IMR-90 (cell line): ENCODE measurements at regions not wholly inside any gene's neighbourhood (a gene's known extent, or its start where the extent isn't known, plus 50 kb on each side); places are given as distances from the start of the nearest gene placed in this dataset.

Source experiments
- ATAC-seq: fragments of 200-7000 bp; cut with Tn5 transposase; 2 replicates; pipeline ENCODE4 v1.9.1; 2020; ENCODE audit warnings: low read depth, mild to moderate bottlenecking, moderate library complexity
- BruUV-seq: library from RNA; stranded (reverse); fragments of 400-500 nt; replicated peaks from 2 replicates; lab custom pipeline; 2021; lab: Mats Ljungman, UMichigan
- CTCF ChIA-PET: fragments of 300-600 bp; formaldehyde crosslinking; extraction: SDS; loops from one replicate; lab custom pipeline; 2021; ENCODE audit warnings: antibody characterized with exemption; lab: Yijun Ruan, JAX
- POLR2A ChIA-PET: fragments of 300-600 bp; sonication (Branson Sonifier 250); formaldehyde crosslinking; loops from one replicate; lab custom pipeline; 2022; ENCODE audit warnings: antibody characterized with exemption; ENCODE audit not compliant: unreplicated experiment; lab: Charles Lee
- DNase-seq: peaks from one replicate; pipeline ENCODE4 v3.0.0; 2013
- H2AFZ ChIP-seq: replicated peaks from 2 replicates; pipeline ENCODE3; 2013; ENCODE audit warnings: low read length, mild to moderate bottlenecking; ENCODE audit not compliant: poor library complexity
- H2AK5ac ChIP-seq: 2 replicates; pipeline ENCODE4 v1.6.1; 2013; ENCODE audit warnings: low read depth, low read length, inconsistent platforms
- H2AK9ac ChIP-seq: replicated peaks from 2 replicates; pipeline ENCODE3; 2013; ENCODE audit warnings: mild to moderate bottlenecking, low read depth, low read length, moderate library complexity; ENCODE audit not compliant: poor library complexity
- H2BK120ac ChIP-seq: 2 replicates; pipeline ENCODE4 v1.6.1; 2013; ENCODE audit warnings: low read depth, low read length, inconsistent platforms
- H2BK15ac ChIP-seq: 3 replicates; pipeline ENCODE4 v1.6.1; 2013; ENCODE audit warnings: low read depth, low read length, inconsistent platforms
- H2BK20ac ChIP-seq: 2 replicates; pipeline ENCODE4 v1.6.1; 2013; ENCODE audit warnings: low read depth, mild to moderate bottlenecking, inconsistent platforms, low read length, moderate library complexity
- H2BK5ac ChIP-seq: 2 replicates; pipeline ENCODE4 v1.6.1; 2013; ENCODE audit warnings: mild to moderate bottlenecking, low read depth, low read length, inconsistent platforms; ENCODE audit not compliant: poor library complexity, severe bottlenecking
- H3K14ac ChIP-seq: replicated peaks from 2 replicates; pipeline ENCODE4 v1.6.1; 2013; ENCODE audit warnings: low read depth, low read length, inconsistent platforms
- H3K18ac ChIP-seq: 2 replicates; pipeline ENCODE4 v1.6.1; 2013; ENCODE audit warnings: low read depth, low read length, control low read depth
- H3K23ac ChIP-seq: 2 replicates; pipeline ENCODE4 v1.6.1; 2013; ENCODE audit warnings: low read depth, low read length, inconsistent platforms
- H3K27ac ChIP-seq: 2 replicates; pipeline ENCODE4 v1.5.1; 2013; ENCODE audit warnings: mild to moderate bottlenecking, control low read depth, low read length; ENCODE audit not compliant: insufficient read depth
- H3K27me3 ChIP-seq: 2 replicates; pipeline ENCODE4 v1.6.1; 2013; ENCODE audit warnings: low read length; ENCODE audit not compliant: control insufficient read depth, insufficient read depth
- H3K36me3 ChIP-seq: 2 replicates; pipeline ENCODE4 v1.6.1; 2013; ENCODE audit warnings: low read length, mixed read lengths; ENCODE audit not compliant: control insufficient read depth, insufficient read depth
- H3K4ac ChIP-seq: 2 replicates; pipeline ENCODE4 v1.6.1; 2013; ENCODE audit warnings: low read depth, low read length, inconsistent platforms
- H3K4me1 ChIP-seq: 2 replicates; pipeline ENCODE4 v1.6.1; 2013; ENCODE audit warnings: low read length, mixed read lengths; ENCODE audit not compliant: control insufficient read depth, insufficient read depth
- H3K4me2 ChIP-seq: 2 replicates; pipeline ENCODE4 v1.6.1; 2013; ENCODE audit warnings: low read depth, mild to moderate bottlenecking, control low read depth, low read length, moderate library complexity
- H3K4me3 ChIP-seq: 2 replicates; pipeline ENCODE4 v1.5.1; 2013; ENCODE audit warnings: low read depth, mild to moderate bottlenecking, control low read depth, low read length, moderate library complexity; ENCODE audit not compliant: insufficient read depth
- H3K56ac ChIP-seq: 2 replicates; pipeline ENCODE4 v1.6.1; 2013; ENCODE audit warnings: low read length, inconsistent platforms; ENCODE audit not compliant: insufficient read depth; ENCODE audit errors: extremely low read depth
- H3K79me1 ChIP-seq, 2 experiments: 2 replicates each; pipeline ENCODE4 v1.6.1; 2013; ENCODE audit warnings: low read length in 2 of 2, inconsistent platforms in 1 of 2, low read depth in 1 of 2
- H3K9ac ChIP-seq: 2 replicates; pipeline ENCODE4 v1.6.1; 2013; ENCODE audit warnings: low read depth, low read length, control low read depth
- H3K9me1 ChIP-seq: 2 replicates; pipeline ENCODE4 v1.6.1; 2013; ENCODE audit warnings: low read length, inconsistent platforms; ENCODE audit not compliant: insufficient read depth
- H3K9me3 ChIP-seq: 2 replicates; pipeline ENCODE4 v1.6.1; 2013; ENCODE audit warnings: low read length; ENCODE audit not compliant: control insufficient read depth, insufficient read depth
- H4K20me1 ChIP-seq: 2 replicates; pipeline ENCODE4 v1.6.1; 2013; ENCODE audit warnings: low read length, inconsistent platforms; ENCODE audit not compliant: insufficient read depth
- H4K5ac ChIP-seq: 2 replicates; pipeline ENCODE4 v1.6.1; 2013; ENCODE audit warnings: mild to moderate bottlenecking, low read depth, low read length, control low read depth
- H4K8ac ChIP-seq, 2 experiments: 2 replicates each; pipeline ENCODE4 v1.6.1; 2013; ENCODE audit warnings: low read depth in 2 of 2, low read length in 2 of 2, control low read depth in 1 of 2, inconsistent platforms in 1 of 2
- H4K91ac ChIP-seq: 2 replicates; pipeline ENCODE4 v1.6.1; 2013; ENCODE audit warnings: low read depth, low read length, inconsistent platforms; ENCODE audit not compliant: insufficient read depth
- MAFK ChIP-seq: IDR thresholded peaks from 2 replicates; pipeline ENCODE4 v1.6.1; 2012; ENCODE audit warnings: low read depth, low read length, improper control_type of control experiment
- MXI1 ChIP-seq: IDR thresholded peaks from 2 replicates; pipeline ENCODE4 v1.6.1; 2012; ENCODE audit warnings: low read depth, mild to moderate bottlenecking, low read length, moderate library complexity, borderline replicate concordance
- POLR2A ChIP-seq: IDR thresholded peaks from 2 replicates; pipeline ENCODE4 v1.6.1; 2012; ENCODE audit warnings: mild to moderate bottlenecking, low read depth, low read length
- RFX5 ChIP-seq: IDR thresholded peaks from 2 replicates; pipeline ENCODE4 v1.8.0; 2012; ENCODE audit warnings: low read depth, mild to moderate bottlenecking, low read length, moderate library complexity
- WGBS, 2 experiments: methylation state at CpG; one replicate each; pipeline versions ENCODE4 v1.1.5 to v1.1.7; 2013; ENCODE audit warnings: missing lambda C conversion rate in 2 of 2; ENCODE audit not compliant: insufficient read length in 1 of 2; ENCODE audit errors: extremely low coverage in 2 of 2; 5-methylcytosine and 5-hydroxymethylcytosine counted together
- dilution Hi-C: fragments of 300-500 bp; cut with HindIII; formaldehyde crosslinking; loops from one replicate; pipeline ENCODE4 v1.14.3; 2018; ENCODE audit warnings: low sequenced_read_pairs; ENCODE audit not compliant: unreplicated experiment
- in situ Hi-C: fragments of 300-500 bp; cut with MboI; formaldehyde crosslinking; loops from 3 replicates; pipeline ENCODE4 v1.14.3; 2019; ENCODE audit warnings: low sequenced_read_pairs, inconsistent platforms, mixed read lengths
- intact Hi-C: fragments of 100-400 bp; cut with micrococcal nuclease; formaldehyde crosslinking; loops from 2 replicates; pipeline ENCODE4 v1.10.0; 2022
- TF ChIP-seq, protein P1 (sequence below): fragments of 150-350 bp; IDR thresholded peaks from 2 replicates; pipeline ENCODE4 v1.6.1; 2017; ENCODE audit warnings: mild to moderate bottlenecking, antibody characterized with exemption, low read length, low read depth

DNA sequence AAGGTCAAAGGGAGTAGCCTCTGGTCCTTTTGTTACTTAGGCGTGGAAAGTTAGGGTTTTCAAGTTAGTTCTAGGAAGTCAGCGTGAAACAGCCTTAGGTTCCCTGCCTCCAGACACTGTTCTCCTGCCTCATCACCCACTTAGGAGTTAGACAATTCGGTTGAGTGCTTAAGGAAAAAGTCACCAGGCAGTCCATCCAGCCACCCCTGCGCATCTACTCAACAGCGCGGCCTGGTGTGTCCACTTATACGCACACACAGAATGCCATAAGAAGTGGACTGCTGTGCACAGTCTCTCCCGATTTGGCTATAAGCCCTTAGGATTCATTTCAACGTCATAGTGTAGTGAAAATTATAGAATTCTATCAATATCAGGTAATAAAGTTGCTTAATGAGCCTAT lies 470.8 kb upstream of the TNP1 start (continued):
- TF ChIP-seq, protein P1, sequence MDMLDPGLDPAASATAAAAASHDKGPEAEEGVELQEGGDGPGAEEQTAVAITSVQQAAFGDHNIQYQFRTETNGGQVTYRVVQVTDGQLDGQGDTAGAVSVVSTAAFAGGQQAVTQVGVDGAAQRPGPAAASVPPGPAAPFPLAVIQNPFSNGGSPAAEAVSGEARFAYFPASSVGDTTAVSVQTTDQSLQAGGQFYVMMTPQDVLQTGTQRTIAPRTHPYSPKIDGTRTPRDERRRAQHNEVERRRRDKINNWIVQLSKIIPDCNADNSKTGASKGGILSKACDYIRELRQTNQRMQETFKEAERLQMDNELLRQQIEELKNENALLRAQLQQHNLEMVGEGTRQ = no peak
- TF ChIP-seq POLR2A (no peak), RFX5 (no peak), MXI1 (no peak)

DNA sequence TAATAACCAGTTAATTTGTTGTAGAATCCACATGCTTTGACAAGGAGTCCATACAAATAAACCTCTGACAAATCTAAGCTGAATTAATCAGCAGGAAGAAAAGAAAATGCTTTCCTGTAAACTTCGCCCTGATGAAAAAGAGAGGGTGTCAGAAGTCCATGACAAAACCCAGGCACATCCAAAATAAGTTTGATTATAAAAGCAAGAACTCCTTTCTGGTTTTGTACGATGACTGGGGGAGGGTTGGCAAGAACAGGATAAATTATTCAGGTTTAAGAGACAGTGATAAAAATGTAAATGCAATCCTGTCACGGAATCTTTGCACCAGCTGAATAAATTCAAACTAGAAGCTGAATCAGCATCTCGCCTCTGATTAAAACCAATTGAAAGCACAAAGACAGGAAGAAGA lies 469.2 kb upstream of the TNP1 start:
- no peaks in the 10 kb centered on the region for H3K27me3 ChIP-seq
- H4K5ac ChIP-seq = peak overlapping the region; percentile 92
- no CpG with 5 or more reads among the region's 4 CpGs for WGBS, 2 experiments
- ATAC-seq = no peak
- no TSS peak for BruUV-seq
- peak overlapping the region; percentile 99 for H2BK20ac ChIP-seq
- CTCF ChIA-PET = no interaction called here
- no peaks in the 10 kb centered on the region for H4K20me1 ChIP-seq
- H3K9me1 ChIP-seq = peaks cover 12% of the 10 kb centered on the region
- H3K4me2 ChIP-seq = no peak overlapping the region
- H2AK9ac ChIP-seq = no peak overlapping the region
- peaks cover 22% of the 10 kb centered on the region for H3K4me1 ChIP-seq
- no peak overlapping the region for H2AFZ ChIP-seq
- peak overlapping the region; percentile 99 for H4K91ac ChIP-seq
- H3K4ac ChIP-seq = peak overlapping the region; percentile 98
- no peak overlapping the region for H2AK5ac ChIP-seq
- peak overlapping the region; percentile 6 for H3K14ac ChIP-seq
- dilution Hi-C loops (no loop called here), intact Hi-C loops (no loop called here), in situ Hi-C loops (no loop called here)
- peak; percentile 21 for DNase-seq
- peak overlapping the region; percentile 100 for H2BK120ac ChIP-seq
- peak overlapping the region; percentile 83; the same call in 1 of the 2 replicates for H3K27ac ChIP-seq
- H2BK15ac ChIP-seq = peak overlapping the region; percentile 22; the same call in 2 of the 3 replicates
- POLR2A ChIA-PET = interaction anchor here (0.5 to 1.1 kb wide), 2 partner anchors 98 to 636 kb away, joined by 3 to 4 read pairs; no protein-coding TSS in a partner anchor
- peak overlapping the region; percentile 96 for H3K18ac ChIP-seq
- no peak overlapping the region for H3K4me3 ChIP-seq
- H3K9me3 ChIP-seq = no peaks in the 10 kb centered on the region
- peak overlapping the region; percentile 54 for H2BK5ac ChIP-seq
- peaks cover 0 to 18% of the 10 kb centered on the region in 2 experiments; a peak in 1 of 4 replicates for H3K79me1 ChIP-seq
- no peak overlapping the region for H3K23ac ChIP-seq
- 0 out of 2 replicates have a peak, but pooled peaks cover 2% of the 10 kb centered on the region for H3K36me3 ChIP-seq
- peak; percentile 41; the same call in 1 of the 2 replicates for TF ChIP-seq MAFK
- TF ChIP-seq, protein P1 = no peak
- H3K56ac ChIP-seq = peak overlapping the region; percentile 49
- peak overlapping the region; percentile 41; the same call in 1 of the 2 replicates for H3K9ac ChIP-seq
- H4K8ac ChIP-seq = peak overlapping the region; percentile 63 to 92
